Amygdala (tissue), 56 donors: ENCODE measurements at regions not wholly inside any gene's neighbourhood (a gene's known extent, or its start where the extent isn't known, plus 50 kb on each side); places are given as distances from the start of the nearest gene placed in this dataset.

ENCODE experiments used
- DNase-seq, 56 donors: peaks; one replicate each; lab custom pipeline; 2025; lab: John Stamatoyannopoulos, UW

GRCh38 chr16:86961171-86961601 lies 356.0 kb downstream of the C16orf95 start:
- peak in 24 of 56 donors; percentile 1 to 45 (median 20) for DNase-seq

- no peak for DNase-seq
These were observed 354.9 kb downstream of the C16orf95 start for GRCh38 chr16:86962259-86962658.

- no peak for DNase-seq
These were observed 354.3 kb downstream of the C16orf95 start for GRCh38 chr16:86962913-86963312.

- peak in 2 of 56 donors; percentile 6 to 10 for DNase-seq
These were observed 353.3 kb downstream of the C16orf95 start for GRCh38 chr16:86963600-86964575.

GRCh38 chr16:86964796-86965241 lies 352.4 kb downstream of the C16orf95 start:
- no peak for DNase-seq

- DNase-seq, result no peak
These were observed 351.9 kb downstream of the C16orf95 start for GRCh38 chr16:86965331-86965730.

GRCh38 chr16:86965840-86966550 lies 351.2 kb downstream of the C16orf95 start:
- DNase-seq, result no peak

- no peak for DNase-seq
These were observed 350.4 kb downstream of the C16orf95 start for GRCh38 chr16:86966777-86967176.

- DNase-seq, result no peak
These were observed 348.3 kb downstream of the C16orf95 start for GRCh38 chr16:86968866-86969265.

GRCh38 chr16:86969716-86970115 lies 347.5 kb downstream of the C16orf95 start:
- no peak for DNase-seq

GRCh38 chr16:86970279-86970678 lies 346.9 kb downstream of the C16orf95 start:
- DNase-seq, result no peak

GRCh38 chr16:86970726-86971125 lies 346.5 kb downstream of the C16orf95 start:
- DNase-seq, result no peak

- no peak for DNase-seq
These were observed 345.9 kb downstream of the C16orf95 start for GRCh38 chr16:86971251-86971650.

GRCh38 chr16:86974120-86974519 lies 343.1 kb downstream of the C16orf95 start:
- DNase-seq, result no peak

GRCh38 chr16:86975445-86975844 lies 341.7 kb downstream of the C16orf95 start:
- DNase-seq, result peak in 2 of 56 donors; percentile 3 to 4

GRCh38 chr16:86977076-86977676 lies 340.0 kb downstream of the C16orf95 start:
- DNase-seq, result no peak

GRCh38 chr16:86978445-86979030 lies 338.7 kb downstream of the C16orf95 start:
- no peak for DNase-seq

- DNase-seq, result no peak
These were observed 338.1 kb downstream of the C16orf95 start for GRCh38 chr16:86979061-86979460.

- DNase-seq, result no peak
These were observed 337.1 kb downstream of the C16orf95 start for GRCh38 chr16:86979984-86980553.

- no peak for DNase-seq
These were observed 336.5 kb downstream of the C16orf95 start for GRCh38 chr16:86980644-86981043.

GRCh38 chr16:86982347-86982596 lies 334.9 kb downstream of the C16orf95 start:
- DNase-seq, result no peak
